ENCODE measurements at regions not wholly inside any gene's neighbourhood (a gene's known extent, or its start where the extent isn't known, plus 50 kb on each side); places are given as distances from the start of the nearest gene placed in this dataset.

DNA sequence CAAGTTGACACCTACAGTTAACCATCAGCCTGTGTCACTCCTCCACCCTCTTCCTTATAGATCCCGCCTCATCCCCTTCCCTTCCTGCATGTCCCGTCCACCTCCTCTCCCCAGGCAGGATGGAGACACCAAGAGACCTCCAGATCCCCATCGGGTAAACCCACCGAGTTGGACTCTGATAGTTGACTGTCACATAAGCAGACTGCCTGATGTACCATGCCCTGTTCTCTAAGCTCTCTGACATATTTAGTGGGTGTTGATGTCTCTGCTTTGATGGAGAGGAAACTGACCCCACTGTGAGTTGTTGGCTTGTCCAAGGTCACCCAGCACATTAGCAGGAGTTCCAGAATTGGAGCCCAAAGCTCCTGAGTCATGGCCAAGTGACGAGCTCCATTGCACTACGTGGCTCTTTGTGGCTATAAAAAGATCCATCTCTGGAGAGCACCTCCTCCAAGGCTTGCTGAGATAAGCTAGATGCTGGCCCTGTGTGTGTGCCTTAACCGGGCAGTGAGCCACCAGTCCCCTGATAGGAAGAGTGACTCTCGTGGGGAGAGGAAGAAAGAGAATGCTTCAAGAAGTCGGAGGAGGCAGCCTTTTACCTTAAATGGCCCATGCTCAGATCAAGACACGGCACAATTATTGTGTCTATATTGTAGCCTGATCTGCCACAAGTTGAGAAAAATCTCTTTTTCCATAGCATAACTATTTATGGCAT, 236.0 kb upstream of the ECI2 start:
- no peak for DNase-seq (ENCODE audit: low read depth)
- TF ChIP-seq, protein P1, sequence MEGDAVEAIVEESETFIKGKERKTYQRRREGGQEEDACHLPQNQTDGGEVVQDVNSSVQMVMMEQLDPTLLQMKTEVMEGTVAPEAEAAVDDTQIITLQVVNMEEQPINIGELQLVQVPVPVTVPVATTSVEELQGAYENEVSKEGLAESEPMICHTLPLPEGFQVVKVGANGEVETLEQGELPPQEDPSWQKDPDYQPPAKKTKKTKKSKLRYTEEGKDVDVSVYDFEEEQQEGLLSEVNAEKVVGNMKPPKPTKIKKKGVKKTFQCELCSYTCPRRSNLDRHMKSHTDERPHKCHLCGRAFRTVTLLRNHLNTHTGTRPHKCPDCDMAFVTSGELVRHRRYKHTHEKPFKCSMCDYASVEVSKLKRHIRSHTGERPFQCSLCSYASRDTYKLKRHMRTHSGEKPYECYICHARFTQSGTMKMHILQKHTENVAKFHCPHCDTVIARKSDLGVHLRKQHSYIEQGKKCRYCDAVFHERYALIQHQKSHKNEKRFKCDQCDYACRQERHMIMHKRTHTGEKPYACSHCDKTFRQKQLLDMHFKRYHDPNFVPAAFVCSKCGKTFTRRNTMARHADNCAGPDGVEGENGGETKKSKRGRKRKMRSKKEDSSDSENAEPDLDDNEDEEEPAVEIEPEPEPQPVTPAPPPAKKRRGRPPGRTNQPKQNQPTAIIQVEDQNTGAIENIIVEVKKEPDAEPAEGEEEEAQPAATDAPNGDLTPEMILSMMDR (IDR thresholded peaks at IDR 0.05; ENCODE audit: low read depth, low read length, missing control alignments), result no peak
- no peak overlapping the region for H3K4me3 ChIP-seq (ENCODE audit: low read depth, low read length)

DNA sequence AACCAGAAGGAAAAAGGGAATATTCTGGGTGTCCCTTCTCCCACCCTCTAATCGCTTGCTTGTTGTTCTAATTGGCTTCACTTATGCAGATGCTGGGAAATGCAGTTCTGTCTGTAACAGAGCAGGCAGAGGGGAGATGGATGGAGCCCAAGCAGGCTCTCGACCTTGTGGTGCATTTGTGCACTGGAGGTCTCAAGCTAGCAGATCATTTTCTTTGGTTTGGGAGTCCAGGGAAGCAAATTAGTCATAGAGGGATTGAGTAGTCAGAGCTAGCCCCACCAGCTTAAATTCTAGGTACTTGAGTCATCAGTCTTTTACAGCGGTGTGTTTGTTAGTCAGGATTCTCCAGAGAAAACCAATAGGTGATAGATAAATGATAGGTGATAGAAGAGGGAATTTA, 234.7 kb upstream of the ECI2 start:
- TF ChIP-seq, protein P1 (IDR thresholded peaks at IDR 0.05; ENCODE audit: low read depth, low read length, missing control alignments), result no peak
- H3K4me3 ChIP-seq (ENCODE audit: low read depth, low read length), result no peak overlapping the region
- DNase-seq (ENCODE audit: low read depth), result no peak

DNA sequence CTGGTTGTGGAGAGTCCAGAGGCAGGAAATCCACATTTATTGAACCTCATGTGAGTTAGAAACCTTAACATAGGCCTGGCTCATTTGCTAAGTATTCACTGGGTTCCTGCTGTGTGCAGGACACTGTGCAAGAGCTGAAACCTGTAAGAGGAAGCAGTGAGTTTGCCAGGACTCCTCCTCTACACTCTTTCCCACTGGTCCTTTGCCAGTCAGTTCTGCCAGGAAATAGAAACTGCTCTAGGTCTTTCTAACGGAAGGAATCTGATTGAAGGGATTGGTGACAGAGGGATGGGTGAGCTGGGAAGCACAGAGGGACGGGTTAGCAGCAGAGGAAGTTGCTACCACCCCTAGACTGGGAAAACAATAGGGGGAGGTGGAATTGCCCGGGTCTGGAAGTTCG, 234.2 kb upstream of the ECI2 start:
- no peak for DNase-seq (ENCODE audit: low read depth)
- TF ChIP-seq, protein P1 (IDR thresholded peaks at IDR 0.05; ENCODE audit: low read depth, low read length, missing control alignments), result no peak
- no peak overlapping the region for H3K4me3 ChIP-seq (ENCODE audit: low read depth, low read length)

DNA sequence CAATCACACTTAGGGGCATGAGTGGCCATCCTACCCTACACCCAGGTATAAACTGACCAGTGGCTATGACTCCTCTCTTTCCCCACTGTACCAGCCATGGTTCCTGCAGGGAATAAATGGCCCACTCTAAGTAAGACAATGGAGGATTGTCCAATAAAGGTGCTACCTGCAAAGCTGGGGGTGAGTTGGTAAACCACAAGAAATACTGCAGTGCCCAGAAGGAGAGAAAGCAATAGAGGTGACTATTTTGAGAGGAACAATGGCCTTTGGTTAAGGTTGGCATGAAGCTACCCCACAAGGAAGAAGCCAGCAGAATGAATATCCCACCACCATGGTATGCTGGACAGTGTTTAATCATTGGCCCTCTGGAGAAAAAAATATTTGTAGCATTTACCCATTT, 233.3 kb upstream of the ECI2 start:
- no peak for DNase-seq (ENCODE audit: low read depth)
- TF ChIP-seq, protein P1 (IDR thresholded peaks at IDR 0.05; ENCODE audit: low read depth, low read length, missing control alignments), result no peak
- H3K4me3 ChIP-seq (ENCODE audit: low read depth, low read length), result no peak overlapping the region

DNA sequence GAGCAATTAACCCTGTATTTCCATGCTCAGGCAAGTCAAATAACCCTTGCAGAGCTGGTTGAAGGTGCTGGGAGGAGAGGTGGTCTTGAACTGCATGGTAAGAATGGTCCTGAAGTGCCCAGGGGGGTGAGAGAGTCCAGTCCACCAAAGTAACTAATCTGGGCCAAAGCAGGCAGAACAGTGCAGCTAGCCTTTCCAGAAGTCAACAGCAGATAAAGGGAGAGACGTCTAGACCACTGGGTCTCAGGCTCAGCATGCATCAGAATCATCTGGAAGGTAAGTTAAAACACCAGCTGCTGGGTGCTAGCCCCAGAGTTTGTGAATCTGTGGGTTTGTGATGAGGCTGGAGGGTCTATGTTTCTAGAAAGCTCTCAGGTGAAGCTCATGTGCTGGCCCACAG, 232.3 kb upstream of the ECI2 start:
- DNase-seq (ENCODE audit: low read depth), result no peak
- TF ChIP-seq, protein P1 (IDR thresholded peaks at IDR 0.05; ENCODE audit: low read depth, low read length, missing control alignments), result no peak
- H3K4me3 ChIP-seq (ENCODE audit: low read depth, low read length), result no peak overlapping the region

DNA sequence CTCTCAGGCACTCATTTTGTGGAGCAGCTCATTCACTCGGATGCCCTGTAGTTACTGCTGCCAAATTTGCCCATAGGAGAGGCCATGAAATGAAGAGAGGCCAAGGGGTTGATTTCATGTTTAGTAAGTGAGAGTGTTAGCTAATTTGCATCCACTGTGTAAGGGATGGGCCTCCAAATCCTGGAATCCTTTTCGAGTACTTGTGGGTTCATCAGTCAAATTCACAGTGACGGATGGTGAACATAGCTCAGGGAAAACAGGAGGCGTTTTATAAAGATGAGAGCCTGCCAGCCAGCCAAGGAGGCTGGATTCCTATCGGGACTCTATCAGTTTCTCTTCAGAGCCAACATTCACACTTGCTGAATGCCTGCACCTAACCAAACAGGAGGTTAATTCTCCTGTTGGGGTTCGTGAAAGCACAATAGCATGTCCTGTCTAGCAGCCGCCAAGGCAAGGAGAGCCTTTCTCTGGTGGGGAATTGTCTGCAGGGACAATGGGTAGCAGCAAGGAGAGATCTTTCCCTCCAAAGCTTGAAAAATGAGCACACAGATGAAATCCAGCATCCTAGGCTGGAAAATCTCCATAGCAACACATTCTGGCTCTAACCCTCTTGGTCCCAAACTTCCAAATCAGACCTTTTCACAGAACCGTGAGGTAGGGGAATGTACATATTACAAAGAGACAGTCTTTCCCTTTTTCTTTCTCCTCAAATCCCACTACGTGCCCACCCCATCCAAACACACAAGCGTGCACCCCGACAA, 231.4 kb upstream of the ECI2 start:
- DNase-seq (ENCODE audit: low read depth), result no peak
- TF ChIP-seq, protein P1 (IDR thresholded peaks at IDR 0.05; ENCODE audit: low read depth, low read length, missing control alignments), result no peak
- no peak overlapping the region for H3K4me3 ChIP-seq (ENCODE audit: low read depth, low read length)
